GM23338 (cell line): ENCODE measurements at regions not wholly inside any gene's neighbourhood (a gene's known extent, or its start where the extent isn't known, plus 50 kb on each side); places are given as distances from the start of the nearest gene placed in this dataset.

Experiments used
- ATAC-seq: fragments of 200-7000 bp; cut with Tn5 transposase; 3 replicates; pipeline ENCODE4 v1.9.1; 2020
- DNase-seq: peaks from one replicate; pipeline ENCODE4 v3.0.0-alpha.2; 2015; ENCODE audit warnings: low spot score
- H2AFZ ChIP-seq: fragments of 200-600 bp; sonication (generic); 2 replicates; pipeline ENCODE4 v1.8.0; 2016; ENCODE audit warnings: antibody characterized with exemption, mild to moderate bottlenecking, moderate library complexity
- H3F3A ChIP-seq: fragments of 200-600 bp; sonication (generic); replicated peaks from 2 replicates; pipeline ENCODE4 v1.8.0; 2017; ENCODE audit warnings: antibody characterized with exemption, mixed run types, low read depth
- H3K27ac ChIP-seq: fragments of 200-600 bp; sonication (generic); 2 replicates; pipeline ENCODE4 v1.6.1; 2016; ENCODE audit warnings: low read depth
- H3K27me3 ChIP-seq: fragments of 200-600 bp; sonication (generic); 2 replicates; pipeline ENCODE4 v1.8.0; 2016; ENCODE audit warnings: mild to moderate bottlenecking, mixed run types, moderate library complexity; ENCODE audit not compliant: insufficient read depth
- H3K36me3 ChIP-seq: fragments of 200-600 bp; sonication (generic); 2 replicates; pipeline ENCODE4 v1.8.0; 2016; ENCODE audit warnings: mild to moderate bottlenecking; ENCODE audit not compliant: insufficient read depth
- H3K4me1 ChIP-seq: fragments of 200-600 bp; sonication (generic); 2 replicates; pipeline ENCODE4 v1.8.0; 2016; ENCODE audit warnings: mild to moderate bottlenecking, moderate library complexity; ENCODE audit not compliant: insufficient read depth
- H3K4me2 ChIP-seq: fragments of 200-600 bp; sonication (generic); 2 replicates; pipeline ENCODE4 v1.7.1; 2017; ENCODE audit warnings: mixed run types
- H3K4me3 ChIP-seq: fragments of 200-600 bp; sonication (generic); 2 replicates; pipeline ENCODE4 v1.6.1; 2016; ENCODE audit warnings: mixed run types
- H3K79me2 ChIP-seq: fragments of 200-600 bp; sonication (generic); replicated peaks from 2 replicates; pipeline ENCODE4 v1.8.0; 2017; ENCODE audit warnings: mild to moderate bottlenecking; ENCODE audit not compliant: insufficient read depth
- H3K9me2 ChIP-seq: fragments of 200-600 bp; sonication (generic); 2 replicates; pipeline ENCODE4 v1.8.0; 2017; ENCODE audit not compliant: insufficient read depth
- H4K20me1 ChIP-seq: fragments of 200-600 bp; sonication (generic); replicated peaks from 2 replicates; pipeline ENCODE4 v1.8.0; 2017; ENCODE audit warnings: mild to moderate bottlenecking; ENCODE audit not compliant: insufficient read depth
- H3K27ac Mint-ChIP-seq: 2 replicates; pipeline ENCODE4 v1.8.0; 2020; ENCODE audit warnings: inconsistent platforms, mild to moderate bottlenecking, moderate library complexity, mixed read lengths
- H3K27me3 Mint-ChIP-seq: 3 replicates; pipeline ENCODE4 v1.8.0; 2022; ENCODE audit warnings: low read depth, mild to moderate bottlenecking, moderate library complexity, mixed read lengths, inconsistent platforms; ENCODE audit not compliant: insufficient read depth, poor library complexity
- H3K36me3 Mint-ChIP-seq: 3 replicates; pipeline ENCODE4 v1.8.0; 2021; ENCODE audit warnings: low read depth, mild to moderate bottlenecking, inconsistent platforms, moderate library complexity, mixed read lengths
- H3K4me1 Mint-ChIP-seq: 3 replicates; pipeline ENCODE4 v1.8.0; 2020; ENCODE audit warnings: mild to moderate bottlenecking, inconsistent platforms, mixed read lengths
- H3K4me3 Mint-ChIP-seq: 3 replicates; pipeline ENCODE4 v1.8.0; 2021; ENCODE audit warnings: moderate library complexity, mild to moderate bottlenecking, inconsistent platforms, mixed read lengths
- H3K9me3 Mint-ChIP-seq: 3 replicates; pipeline ENCODE4 v1.8.0; 2020; ENCODE audit warnings: moderate library complexity, mild to moderate bottlenecking, inconsistent platforms, mixed read lengths
- CREB1 ChIP-seq: fragments of 250-450 bp; sonication (Bioruptor Pico); IDR thresholded peaks from 2 replicates; pipeline ENCODE4 v1.5.0; 2020; ENCODE audit warnings: low read depth, mild to moderate bottlenecking, moderate library complexity
- CTCF ChIP-seq, 2 experiments: fragments of 200-600 bp in 1 of 2; sonication (generic) in 1 of 2; conservative IDR thresholded peaks; 2 replicates each; pipeline versions ENCODE4 v1.5.1 to v1.6.1; 2016 to 2017; ENCODE audit warnings: antibody characterized with exemption in 2 of 2, low read depth in 2 of 2, mild to moderate bottlenecking in 2 of 2, moderate library complexity in 1 of 2
- ETS1 ChIP-seq: IDR thresholded peaks from 2 replicates; pipeline ENCODE4 v1.6.1; 2016; ENCODE audit warnings: antibody characterized with exemption
- EZH2phosphoT487 ChIP-seq: fragments of 200-600 bp; sonication (generic); IDR thresholded peaks from one replicate; pipeline ENCODE4 v1.8.1; 2018; ENCODE audit warnings: antibody characterized with exemption; ENCODE audit not compliant: unreplicated experiment
- JUNB ChIP-seq: IDR thresholded peaks from one replicate; pipeline ENCODE4 v1.6.1; 2016; ENCODE audit warnings: antibody characterized with exemption; ENCODE audit not compliant: unreplicated experiment
- NANOG ChIP-seq: IDR thresholded peaks from 2 replicates; pipeline ENCODE4 v1.6.1; 2016; ENCODE audit warnings: antibody characterized with exemption, borderline replicate concordance
- POLR2AphosphoS5 ChIP-seq: IDR thresholded peaks from 2 replicates; pipeline ENCODE4 v1.6.1; 2016; ENCODE audit warnings: antibody characterized with exemption, low read depth
- STAT1 ChIP-seq: IDR thresholded peaks from one replicate; pipeline ENCODE4 v1.6.1; 2016; ENCODE audit warnings: antibody characterized with exemption; ENCODE audit not compliant: unreplicated experiment
- ZNF114 ChIP-seq: fragments of 250-450 bp; sonication (Bioruptor Pico); IDR thresholded peaks from 2 replicates; pipeline ENCODE4 v1.5.0; 2020; ENCODE audit warnings: mild to moderate bottlenecking, moderate library complexity
- ZNF331 ChIP-seq: fragments of 250-450 bp; sonication (Bioruptor Pico); IDR thresholded peaks from 2 replicates; pipeline ENCODE4 v1.5.0; 2020; ENCODE audit warnings: low read depth, mild to moderate bottlenecking, moderate library complexity
- ZNF462 ChIP-seq: fragments of 250-450 bp; sonication (Bioruptor Pico); IDR thresholded peaks from 2 replicates; pipeline ENCODE4 v1.5.0; 2020; ENCODE audit warnings: mild to moderate bottlenecking, moderate library complexity

GRCh38 chr11:134801570-134801969 lies 389.5 kb upstream of the B3GAT1 start:
- TF ChIP-seq ZNF462 (CRISPR knock-in tag) (no peak), JUNB (no peak), ZNF114 (CRISPR knock-in tag) (no peak), STAT1 (no peak), ZNF331 (no peak), EZH2phosphoT487 (no peak), POLR2AphosphoS5 (no peak), NANOG (no peak), CREB1 (CRISPR knock-in tag) (no peak), CTCF (conservative IDR thresholded peaks at IDR 0.05; ENCODE audit: low read depth in 2 of 2) (no peak), ETS1 (no peak)
- no peaks in the 10 kb centered on the region for H3K9me2 ChIP-seq
- DNase-seq (peak; percentile 16), ATAC-seq (peak; percentile 29)
- no peak overlapping the region for H3K4me3 ChIP-seq
- no peak overlapping the region for H3K27ac ChIP-seq
- no peak overlapping the region for H3K4me3 Mint-ChIP-seq
- peak overlapping the region; percentile 63 for H3K4me2 ChIP-seq
- H4K20me1 ChIP-seq = no peaks in the 10 kb centered on the region
- no peak overlapping the region for H3K27ac Mint-ChIP-seq
- no peaks in the 10 kb centered on the region for H3K36me3 ChIP-seq
- no peaks in the 10 kb centered on the region for H3K9me3 Mint-ChIP-seq
- H3K79me2 ChIP-seq = no peaks in the 10 kb centered on the region
- peaks cover 18% of the 10 kb centered on the region for H3K4me1 ChIP-seq
- no peaks in the 10 kb centered on the region for H3K27me3 ChIP-seq
- peaks cover 31% of the 10 kb centered on the region for H3K4me1 Mint-ChIP-seq
- no peaks in the 10 kb centered on the region for H3K36me3 Mint-ChIP-seq
- H3F3A ChIP-seq = no peaks in the 10 kb centered on the region
- H3K27me3 Mint-ChIP-seq = peaks cover 10% of the 10 kb centered on the region
- H2AFZ ChIP-seq = peak overlapping the region; percentile 94
